NT2/D1 (cell line): ENCODE measurements at regions not wholly inside any gene's neighbourhood (a gene's known extent, or its start where the extent isn't known, plus 50 kb on each side); places are given as distances from the start of the nearest gene placed in this dataset.

Experiments
- SUZ12 ChIP-seq: IDR thresholded peaks from 2 replicates; pipeline ENCODE4 v1.6.1; 2011; ENCODE audit not compliant: insufficient read length, insufficient read depth; ENCODE audit errors: extremely low read depth
- YY1 ChIP-seq: IDR thresholded peaks from 2 replicates; pipeline ENCODE4 v1.6.1; 2011; ENCODE audit not compliant: insufficient read length, insufficient read depth
- ZNF274 ChIP-seq: IDR thresholded peaks from 2 replicates; pipeline ENCODE4 v1.6.1; 2011; ENCODE audit warnings: mild to moderate bottlenecking, low read depth, low read length

DNA sequence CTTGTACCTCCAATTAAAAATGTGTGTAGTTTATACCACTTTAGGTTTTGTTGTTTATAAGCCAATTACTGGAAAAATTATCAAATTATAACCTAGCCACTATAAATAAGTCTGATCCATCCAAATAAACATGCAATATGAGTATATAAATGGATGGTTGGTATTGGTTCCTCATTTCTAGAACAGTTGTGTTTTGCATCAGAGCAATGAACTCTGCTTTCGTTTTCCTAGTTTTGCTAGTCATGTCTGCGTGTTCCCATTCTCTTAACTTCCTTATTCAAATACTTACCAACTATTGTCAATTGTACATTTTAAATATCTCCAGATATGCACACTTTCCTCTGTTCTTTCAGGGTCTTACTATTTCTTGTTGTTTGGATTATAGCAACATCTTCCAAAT lies 641.7 kb downstream of the NR4A2 start:
- TF ChIP-seq YY1 = no peak
- TF ChIP-seq ZNF274 = no peak
- no peak for TF ChIP-seq SUZ12
